HuH-7.5 (cell line): ENCODE measurements at regions not wholly inside any gene's neighbourhood (a gene's known extent, or its start where the extent isn't known, plus 50 kb on each side); places are given as distances from the start of the nearest gene placed in this dataset.

ENCODE experiments used
- DNase-seq: peaks from one replicate; pipeline ENCODE4 v3.0.0; 2011; ENCODE audit warnings: low spot score

DNA sequence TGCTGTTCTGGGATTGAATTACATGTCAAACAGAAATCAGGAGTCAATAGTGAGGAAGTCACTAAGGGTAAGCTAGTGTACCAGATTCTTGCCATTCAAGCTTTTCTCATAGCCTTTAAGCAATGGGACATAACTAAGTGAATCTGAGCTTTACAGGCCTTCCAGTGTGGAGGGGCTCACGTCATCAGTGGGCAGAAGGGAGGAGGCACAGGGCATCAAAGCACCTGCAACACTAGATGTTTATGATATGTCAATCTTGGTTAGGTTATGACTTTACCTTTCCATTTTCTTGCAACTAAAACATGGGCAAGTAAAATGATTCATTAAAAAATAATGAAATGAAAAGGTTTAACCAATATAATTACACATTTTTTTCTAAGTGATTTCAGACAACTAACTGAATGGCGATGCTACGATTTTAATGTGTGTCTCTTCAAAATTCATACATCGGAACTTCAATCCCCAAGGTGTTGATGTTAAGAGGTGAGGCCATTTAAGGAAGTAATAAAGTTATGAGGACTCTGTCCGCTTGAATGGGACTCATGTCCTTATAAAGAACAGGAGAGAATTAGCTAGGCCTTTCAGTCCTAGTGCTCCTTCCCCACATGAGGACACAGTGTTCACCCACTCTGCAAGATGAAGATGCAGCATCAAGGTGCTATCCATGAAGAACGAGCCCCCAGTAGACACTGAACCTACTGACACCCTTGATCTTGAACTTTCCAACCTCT is 1169.2 kb upstream of the NXPH2 start:
- DNase-seq: no peak

DNA sequence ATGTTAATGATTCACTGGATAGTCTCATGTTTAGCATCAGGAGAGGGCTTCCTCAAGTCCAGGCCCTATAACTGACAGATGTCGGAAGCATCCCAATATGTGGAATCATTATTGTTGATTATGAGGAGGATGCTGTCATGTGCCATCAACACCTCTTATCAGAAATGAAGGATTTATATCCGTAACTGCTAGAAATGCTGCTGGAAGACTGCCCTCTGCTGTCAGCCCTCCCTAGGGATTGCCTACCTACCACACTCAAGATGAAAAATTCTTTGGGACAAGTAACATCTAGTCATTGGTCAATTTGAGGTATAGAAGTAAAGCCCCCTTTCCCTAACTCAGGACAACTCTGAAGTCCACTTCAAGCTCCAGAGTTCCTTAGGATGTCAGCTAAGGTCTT is 1166.5 kb upstream of the NXPH2 start:
- peak; percentile 3 for DNase-seq

DNA sequence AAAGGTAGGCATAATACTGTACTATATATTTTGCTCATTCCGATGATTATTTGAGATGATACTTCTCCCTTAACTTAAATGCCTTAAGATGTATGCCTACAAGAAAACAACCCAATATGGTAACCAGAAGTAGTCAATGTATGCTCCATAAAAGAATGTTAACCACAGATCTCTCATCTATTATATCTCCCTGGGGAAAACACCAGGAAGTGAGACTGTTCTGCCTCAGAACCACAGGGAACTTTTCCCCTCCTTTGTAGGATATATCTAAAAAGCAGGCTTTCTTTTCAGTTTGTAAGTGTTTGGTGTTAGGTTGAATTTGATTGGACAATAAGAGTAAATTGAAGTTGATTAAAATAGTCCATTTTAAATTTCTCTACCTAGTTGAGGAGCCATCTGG is 1160.5 kb upstream of the NXPH2 start:
- no peak for DNase-seq

DNA sequence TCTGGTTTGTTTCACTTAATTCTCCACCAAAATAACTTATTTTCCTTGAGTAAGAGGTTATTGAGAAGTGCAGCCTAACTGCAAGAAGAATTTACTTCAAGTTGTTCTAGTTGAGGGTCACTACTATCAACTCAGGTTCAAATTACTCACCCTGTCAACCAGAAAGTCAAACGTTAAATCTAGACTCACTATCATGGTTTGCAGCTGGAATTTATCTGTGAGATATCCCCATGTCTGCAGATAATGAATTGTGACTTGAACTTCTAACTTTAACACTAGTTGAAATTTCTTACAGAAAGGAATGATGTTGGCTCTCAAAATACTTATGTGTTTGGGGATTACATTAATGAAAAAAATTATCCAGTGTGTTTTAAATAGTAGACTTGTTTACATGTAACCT is 1145.7 kb upstream of the NXPH2 start:
- no peak for DNase-seq

DNA sequence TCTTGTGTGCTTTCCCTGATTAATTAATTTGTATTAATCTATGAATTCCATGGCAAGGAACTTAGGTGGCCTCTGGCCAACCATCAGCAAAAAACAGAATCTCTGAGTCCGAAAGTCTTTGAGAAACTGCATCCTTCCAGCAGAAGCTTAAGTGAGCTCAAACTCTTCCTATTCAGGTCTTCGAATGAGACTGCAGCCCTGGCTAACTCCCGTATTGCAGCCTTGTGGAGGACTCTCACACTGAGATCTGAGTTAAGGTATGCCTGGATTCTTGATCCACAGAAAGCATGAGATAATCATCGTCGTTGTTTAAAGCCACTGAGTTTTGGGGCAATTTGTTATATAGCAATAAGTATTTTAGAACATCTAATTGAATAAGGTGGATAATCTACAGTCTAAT is 1143.9 kb upstream of the NXPH2 start:
- DNase-seq: no peak

DNA sequence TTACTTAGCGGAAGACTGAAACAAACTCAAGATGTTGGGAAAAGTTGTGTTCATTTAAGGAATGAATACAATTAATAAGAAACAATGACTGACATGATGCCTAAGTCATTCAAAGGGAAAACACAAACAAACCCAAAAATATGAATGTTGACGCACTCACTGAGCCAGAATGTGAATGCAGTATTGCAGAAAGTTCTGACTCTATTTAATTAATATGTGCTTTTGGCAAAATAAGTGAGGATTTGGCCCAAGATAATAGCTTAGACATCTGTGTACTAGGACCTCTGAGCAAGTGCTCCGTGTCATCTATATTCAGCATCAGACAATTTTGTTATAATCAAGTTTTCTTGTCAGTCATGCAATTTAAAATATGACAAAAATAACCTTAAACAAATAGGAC is 1138.8 kb upstream of the NXPH2 start:
- no peak for DNase-seq

DNA sequence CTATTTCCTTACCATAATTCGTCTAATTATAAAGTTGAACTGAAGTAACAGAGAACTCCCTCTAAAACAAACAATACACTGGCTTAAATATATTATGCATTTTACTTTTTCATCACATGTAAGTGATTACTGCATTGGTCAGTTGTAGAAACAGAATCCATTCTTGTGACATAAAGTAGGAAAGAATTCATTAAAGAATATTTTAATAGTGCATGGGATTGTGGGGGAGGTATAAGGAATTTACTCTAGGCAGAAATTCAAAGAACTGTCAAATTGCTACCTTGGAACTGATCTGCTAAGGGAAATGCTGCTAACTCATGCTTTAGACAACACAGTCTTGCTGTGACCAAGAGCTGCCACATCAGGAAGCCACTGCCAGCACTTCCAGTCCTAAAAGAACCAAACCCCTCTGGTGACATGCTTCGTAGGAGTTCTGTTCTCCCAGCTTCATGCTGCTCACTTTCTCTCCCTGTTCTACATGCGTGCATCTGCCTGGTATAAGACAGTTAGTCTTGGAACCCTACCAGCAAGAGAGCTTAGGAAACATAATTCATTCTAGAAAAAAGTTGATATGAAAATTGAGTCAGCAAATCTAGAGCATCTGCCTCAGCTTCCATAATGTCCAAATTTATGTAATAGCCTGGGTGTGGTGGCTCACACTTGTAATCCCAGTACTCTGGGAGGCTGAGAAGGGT is 1137.6 kb upstream of the NXPH2 start:
- no peak for DNase-seq

DNA sequence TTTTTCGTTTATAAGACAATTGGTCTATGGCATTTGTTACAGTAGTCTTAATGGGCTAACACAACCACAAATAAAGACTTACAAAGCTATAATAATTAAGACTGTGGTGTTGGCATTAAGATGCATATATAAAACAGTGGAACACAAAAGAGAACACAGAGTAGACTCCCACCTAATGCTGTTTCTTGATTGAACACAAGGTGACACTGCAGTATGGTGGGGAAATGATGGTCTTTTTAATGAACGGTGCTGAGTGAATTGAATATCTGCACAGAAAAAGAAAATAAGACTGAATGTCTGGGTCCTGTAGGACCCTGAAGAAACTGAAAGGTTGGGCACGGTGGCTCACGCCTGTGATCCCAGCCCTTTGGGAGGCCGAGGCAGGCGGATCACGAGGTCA is 1136.6 kb upstream of the NXPH2 start:
- DNase-seq: no peak

DNA sequence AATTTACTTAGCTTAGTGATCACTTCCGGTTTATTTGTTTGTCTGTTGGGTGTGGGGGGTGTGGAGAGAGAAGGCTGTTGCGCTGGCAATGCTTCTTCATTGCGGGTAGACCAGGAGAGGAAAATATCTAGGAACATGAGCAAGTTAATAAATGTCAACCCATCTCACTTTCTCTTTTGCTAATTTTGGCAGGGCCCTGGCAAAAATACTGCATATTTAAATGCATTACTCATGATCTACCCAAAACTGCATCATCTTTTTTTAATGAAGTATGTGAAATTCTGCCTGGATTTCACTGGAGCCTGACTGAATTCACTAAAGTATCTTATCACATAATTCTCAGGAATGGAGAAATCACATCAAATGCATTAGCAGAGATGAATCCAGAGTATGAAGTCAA is 1131.0 kb upstream of the NXPH2 start:
- DNase-seq: no peak

DNA sequence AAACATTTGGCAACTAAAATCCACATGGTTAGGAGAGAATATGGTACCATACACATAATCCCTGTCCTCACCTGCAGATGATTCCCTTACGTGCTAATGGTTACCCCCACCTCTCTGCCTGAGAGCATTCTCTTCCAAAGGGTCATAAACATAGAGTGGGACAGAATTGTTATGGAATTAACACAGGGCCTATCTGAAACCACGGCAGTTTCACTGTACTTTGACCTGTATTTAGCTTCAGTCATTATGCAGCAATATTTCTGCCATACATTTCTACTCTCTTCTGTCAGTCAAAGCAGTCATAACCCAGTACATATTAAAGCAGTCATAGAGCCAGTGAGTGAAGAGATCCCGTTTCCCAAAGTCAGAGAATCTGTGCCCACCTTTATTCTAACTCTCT is 1128.9 kb upstream of the NXPH2 start:
- DNase-seq: no peak

DNA sequence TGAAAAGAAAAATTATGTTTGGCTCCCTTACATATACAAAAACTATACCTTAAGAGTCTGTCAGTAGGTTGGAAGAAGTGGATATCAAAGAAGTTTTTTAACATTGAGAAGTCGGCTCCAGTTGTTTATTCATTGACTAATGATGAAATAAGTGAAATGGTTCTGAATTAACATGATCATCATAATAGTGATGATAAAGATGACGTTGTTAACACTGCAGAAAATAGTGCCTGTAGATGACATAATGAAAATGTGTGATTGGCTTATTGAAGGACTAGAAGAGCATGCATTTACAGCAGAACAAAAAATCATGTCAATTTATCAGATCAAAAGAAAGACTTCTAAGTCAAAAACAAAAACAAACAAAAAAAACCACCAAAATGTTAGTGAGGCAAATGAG is 1125.4 kb upstream of the NXPH2 start:
- no peak for DNase-seq

DNA sequence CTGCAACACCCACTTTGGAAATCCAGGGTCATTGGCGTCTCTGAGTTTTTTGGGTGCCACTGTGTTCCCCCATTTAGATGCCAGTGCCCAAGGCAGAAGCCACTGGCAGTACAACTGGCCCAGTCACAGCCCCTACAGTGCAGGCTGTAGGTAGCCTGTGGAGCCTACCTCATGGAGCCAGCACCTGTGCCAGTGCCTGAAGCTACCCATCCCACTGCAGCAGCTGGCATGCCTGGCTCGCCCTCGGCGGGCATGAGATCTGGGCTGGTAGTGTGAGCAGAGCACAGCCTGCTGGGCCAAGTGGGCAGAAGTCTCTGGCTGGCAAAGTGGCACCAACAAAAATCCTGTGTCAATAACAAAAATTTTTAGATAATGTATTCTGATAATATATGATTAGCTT is 1111.4 kb upstream of the NXPH2 start:
- DNase-seq: no peak

DNA sequence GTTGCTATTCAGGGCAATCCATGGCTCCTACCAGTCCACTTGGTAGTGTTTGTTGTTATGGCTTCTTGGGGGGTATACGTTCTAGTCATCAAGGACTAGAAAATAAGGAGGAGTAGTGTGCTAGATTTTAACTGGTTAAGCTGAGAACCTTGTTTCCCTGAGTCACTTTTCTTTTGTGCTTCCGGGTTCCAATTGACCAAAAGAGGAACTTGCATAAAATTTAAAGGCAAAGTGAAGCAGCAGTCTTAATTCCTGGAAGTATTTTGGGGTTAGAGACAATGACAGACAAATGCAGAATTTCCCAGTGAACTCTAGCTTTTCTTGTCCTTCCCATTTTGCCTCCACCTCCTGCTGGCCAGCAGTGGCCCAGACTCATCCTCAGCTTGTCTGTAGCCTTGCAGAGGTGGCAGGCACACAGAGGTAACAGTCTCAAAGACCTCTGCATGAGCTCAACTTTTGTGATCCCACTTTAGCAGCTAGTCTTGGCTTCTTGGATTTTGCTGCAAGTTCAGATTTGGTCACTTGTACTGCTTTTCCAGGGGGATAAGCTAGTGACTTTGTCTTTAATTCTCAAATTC is 1105.8 kb upstream of the NXPH2 start:
- DNase-seq: no peak

DNA sequence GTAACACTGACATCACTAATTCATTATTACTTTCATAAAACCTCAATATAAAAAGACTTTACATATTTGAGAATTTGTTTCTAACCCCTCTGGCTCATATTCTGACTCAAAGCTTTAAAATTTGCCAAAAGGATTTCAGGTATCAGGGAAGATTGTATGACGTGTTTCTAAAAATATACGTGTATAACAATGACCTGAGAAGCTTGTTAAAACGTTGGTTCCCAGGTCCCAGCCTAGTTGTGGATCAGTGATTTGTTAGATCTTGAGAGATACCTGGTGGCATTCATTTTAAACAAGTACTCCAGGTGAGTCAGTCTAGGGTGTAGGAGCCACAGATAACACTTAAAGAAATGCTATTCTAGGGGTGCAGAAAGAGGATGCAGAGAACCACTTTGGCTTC is 1096.8 kb upstream of the NXPH2 start:
- no peak for DNase-seq

DNA sequence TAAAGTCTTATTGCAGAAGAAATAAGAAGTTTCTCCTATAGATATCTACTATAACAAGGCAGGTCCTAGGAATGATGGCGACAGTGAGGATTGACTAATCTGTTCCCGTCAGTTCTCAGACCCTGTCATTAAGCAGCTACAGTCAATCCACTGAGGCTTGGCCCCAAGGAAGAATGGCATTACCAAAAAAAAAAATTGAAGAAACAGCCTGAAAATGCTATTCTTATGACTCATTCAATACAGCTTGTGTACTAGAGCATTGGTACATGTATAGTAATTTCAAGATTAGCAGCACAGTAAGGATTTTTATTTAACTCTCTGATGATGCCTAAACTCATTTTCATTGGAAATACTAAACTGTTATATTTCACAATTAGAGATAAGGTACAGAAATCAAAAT is 1096.1 kb upstream of the NXPH2 start:
- no peak for DNase-seq

DNA sequence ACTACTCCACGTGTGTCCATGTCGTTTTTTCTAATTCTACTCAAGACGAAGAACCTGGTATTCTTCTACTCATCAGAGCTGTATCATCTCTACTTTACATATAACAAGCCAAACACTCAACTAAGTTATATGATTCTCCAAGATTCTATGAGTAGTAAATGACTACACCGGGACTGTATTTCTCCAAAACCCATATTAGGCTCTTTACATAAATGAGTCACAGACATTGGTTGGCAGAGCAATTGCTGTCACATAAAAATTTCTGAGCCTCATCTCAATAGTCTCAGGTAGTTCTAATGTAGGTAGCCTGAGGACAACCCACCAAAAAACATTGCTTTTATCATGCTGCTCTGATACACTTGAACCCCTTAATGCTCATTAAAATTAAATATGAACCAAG is 1092.3 kb upstream of the NXPH2 start:
- DNase-seq: no peak

DNA sequence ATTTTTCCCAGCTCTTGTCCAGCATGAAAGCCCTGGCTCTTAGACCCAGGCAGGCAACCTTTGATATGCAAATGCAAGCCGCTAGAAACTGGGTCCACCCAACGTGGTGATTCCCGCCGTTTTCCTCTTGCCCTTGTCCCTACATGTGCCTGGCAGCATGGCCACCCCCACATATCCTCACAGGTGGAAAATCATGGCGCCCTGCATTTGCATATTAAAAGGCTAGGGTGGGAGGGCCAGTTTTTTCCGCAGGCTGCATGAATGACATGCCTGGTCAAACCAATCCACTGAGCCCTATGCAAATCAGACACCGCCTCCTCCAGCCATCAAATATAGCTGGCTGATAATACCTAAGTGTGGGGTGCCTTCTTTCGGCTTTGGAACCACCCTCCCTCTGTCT is 1091.8 kb upstream of the NXPH2 start:
- no peak for DNase-seq

DNA sequence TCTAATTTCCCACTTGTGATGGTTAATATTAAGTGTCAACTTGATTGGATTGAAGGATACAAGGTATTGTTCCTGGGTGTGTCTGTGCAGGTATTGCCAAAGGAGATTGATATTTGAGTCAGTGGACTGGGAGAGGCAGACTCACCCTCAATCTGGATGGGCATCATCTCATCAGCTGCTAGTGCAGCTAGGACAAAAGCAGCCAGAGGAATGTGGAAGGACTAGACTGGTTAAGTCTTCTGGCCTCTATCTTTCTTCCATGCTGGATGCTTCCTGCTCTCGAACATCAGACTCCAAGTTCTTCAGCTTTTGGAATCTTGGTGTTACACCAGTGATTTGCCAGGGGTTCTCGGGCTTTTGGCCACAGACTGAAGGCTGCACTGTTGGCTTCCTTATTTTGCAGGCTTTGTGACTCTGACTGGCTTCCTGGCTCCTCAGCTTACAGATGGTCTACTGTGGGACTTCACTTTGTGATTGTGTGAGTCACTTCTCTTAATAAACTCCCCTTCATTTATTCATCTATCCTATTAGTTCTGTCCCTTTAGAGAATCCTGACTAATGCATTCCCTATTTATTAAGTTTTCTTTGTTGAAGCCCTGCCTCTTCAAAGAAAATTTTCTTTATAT is 1087.5 kb upstream of the NXPH2 start:
- DNase-seq: no peak

DNA sequence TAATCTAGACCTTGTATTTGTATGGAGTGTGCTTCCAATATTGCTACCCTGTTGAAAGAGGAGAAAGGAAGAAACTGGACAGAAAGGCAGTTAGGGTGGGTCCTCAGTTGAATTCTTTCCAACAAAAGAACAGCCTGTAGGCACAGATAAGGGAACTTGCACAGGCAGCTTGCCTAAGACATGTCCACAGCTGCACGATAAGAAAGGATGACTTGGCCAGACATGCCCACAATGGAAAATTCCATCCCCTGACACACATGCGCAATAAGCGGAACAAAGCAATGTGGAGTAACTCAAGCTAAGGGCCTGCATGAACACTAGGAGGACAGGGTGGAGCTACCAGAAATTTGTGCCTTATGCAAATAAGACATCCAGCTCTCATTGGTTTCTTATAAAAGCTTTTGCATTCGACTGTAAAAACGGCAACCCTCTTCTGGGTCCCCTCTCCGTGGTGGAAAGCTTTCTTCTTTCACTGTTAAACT is 1084.7 kb upstream of the NXPH2 start:
- DNase-seq: no peak

DNA sequence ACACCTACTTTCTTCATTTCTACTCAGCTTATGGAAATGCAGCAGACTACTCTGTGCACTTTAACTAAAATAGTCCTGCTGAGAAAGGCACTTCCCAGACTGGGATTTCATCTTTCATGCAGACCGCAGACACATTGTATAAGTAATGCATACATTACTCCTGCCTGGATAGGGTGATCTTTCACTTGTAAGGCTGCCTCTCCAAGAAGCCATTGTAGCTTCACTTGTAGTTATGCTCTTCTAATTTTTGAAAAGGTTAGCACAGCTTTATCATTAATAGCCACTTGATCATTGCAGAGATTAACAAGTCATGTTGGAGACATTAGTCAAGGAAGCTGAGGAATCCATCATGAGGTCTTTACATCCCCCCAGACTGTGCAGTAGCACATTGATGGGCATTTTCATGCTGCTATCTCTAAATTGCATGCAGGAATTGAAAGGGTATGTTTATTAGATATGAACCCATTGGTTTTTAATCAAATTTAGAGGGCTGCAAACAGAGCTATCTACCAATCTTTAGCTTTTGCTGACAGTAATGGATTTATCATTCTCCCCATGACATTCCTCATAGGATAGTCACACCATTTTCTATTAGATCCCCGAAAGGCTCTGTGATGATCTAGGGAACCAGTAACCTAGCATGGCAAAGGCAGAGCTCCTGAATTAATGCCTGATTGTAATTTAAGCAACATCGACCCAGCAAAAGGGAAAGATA is 1074.7 kb upstream of the NXPH2 start:
- DNase-seq: no peak

DNA sequence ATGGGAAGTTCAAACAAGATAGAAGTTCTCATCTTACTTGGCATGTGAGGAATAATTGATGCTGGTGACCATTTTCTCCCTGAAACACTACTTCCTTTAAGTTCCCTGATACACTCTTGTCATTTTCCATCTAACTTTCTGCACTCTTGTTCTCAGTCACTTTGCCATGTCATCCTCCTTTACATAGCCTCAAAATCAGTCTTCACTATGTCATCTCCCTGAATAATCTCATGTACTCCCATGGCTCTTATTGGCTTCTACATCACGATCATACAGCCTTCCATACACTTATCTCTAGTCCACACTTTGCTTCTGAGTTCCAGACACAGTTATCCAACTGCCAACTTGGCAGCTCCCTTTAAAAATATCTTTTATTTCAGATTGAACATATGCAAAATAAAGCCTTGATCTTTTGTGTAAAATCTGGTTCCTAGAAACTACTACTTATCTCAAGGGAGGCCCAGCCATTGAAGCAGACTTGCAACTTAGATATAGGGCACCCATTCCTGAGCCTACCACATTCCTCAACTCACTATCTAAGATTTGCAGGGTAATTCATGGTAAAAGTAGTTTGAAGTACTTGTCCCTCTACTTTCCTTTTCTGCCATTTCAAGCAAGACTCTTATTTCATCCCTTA is 1070.2 kb upstream of the NXPH2 start:
- DNase-seq: no peak

DNA sequence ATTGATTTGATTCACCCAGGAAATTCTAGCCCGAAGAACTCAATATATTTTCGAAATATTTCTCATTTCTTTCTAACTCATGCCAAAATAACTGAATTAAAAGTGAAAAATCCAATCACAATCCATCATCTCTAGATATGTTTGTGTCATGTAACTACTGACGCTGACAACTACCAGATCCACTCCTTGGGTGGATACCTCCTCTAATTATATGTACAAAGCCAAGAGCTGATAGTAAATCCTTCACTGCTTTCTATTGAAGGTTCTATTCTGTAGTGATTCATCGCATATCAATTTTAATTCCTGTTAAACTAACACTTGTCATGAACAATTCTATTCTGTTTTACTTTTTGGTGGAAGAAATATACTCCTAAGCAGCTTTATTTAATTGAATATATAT is 1056.6 kb upstream of the NXPH2 start:
- no peak for DNase-seq
